Fibroblast of lung (primary cell): ENCODE measurements at regions not wholly inside any gene's neighbourhood (a gene's known extent, or its start where the extent isn't known, plus 50 kb on each side); places are given as distances from the start of the nearest gene placed in this dataset.

Experiments used
- DNase-seq, 2 donors: peaks; one replicate each; pipeline versions ENCODE4 v3.0.0 to v3.0.0-alpha.2; 2010; ENCODE audit warnings: low read depth in 2 of 2
- H2AFZ ChIP-seq: 2 replicates; pipeline ENCODE4 v1.5.1; 2012; ENCODE audit warnings: low read length, control low read depth, inconsistent platforms
- H3K27ac ChIP-seq: 2 replicates; pipeline ENCODE4 v1.5.1; 2011; ENCODE audit warnings: low read length, control low read depth; ENCODE audit not compliant: insufficient read depth
- H3K27me3 ChIP-seq: 2 replicates; pipeline ENCODE4 v1.5.1; 2011; ENCODE audit warnings: mild to moderate bottlenecking, low read length; ENCODE audit not compliant: control insufficient read depth, insufficient read depth
- H3K36me3 ChIP-seq: 2 replicates; pipeline ENCODE4 v1.5.1; 2011; ENCODE audit warnings: low read length; ENCODE audit not compliant: control insufficient read depth, insufficient read depth
- H3K4me1 ChIP-seq: 2 replicates; pipeline ENCODE4 v1.5.1; 2011; ENCODE audit warnings: low read length; ENCODE audit not compliant: control insufficient read depth, insufficient read depth; ENCODE audit errors: extremely low read depth
- H3K4me2 ChIP-seq: 2 replicates; pipeline ENCODE4 v1.5.1; 2011; ENCODE audit warnings: low read length, control low read depth; ENCODE audit not compliant: insufficient read depth; ENCODE audit errors: extremely low read depth
- H3K4me3 ChIP-seq, 4 experiments: fragments of 200-600 bp in 1 of 4; sonication (generic) in 1 of 4; replicated peaks in 1 of 4; 2 replicates each; pipeline ENCODE4 v1.5.1; 2011 to 2016; ENCODE audit warnings: low read length in 4 of 4, low read depth in 3 of 4, mild to moderate bottlenecking in 3 of 4, control low read depth in 2 of 4, inconsistent platforms in 1 of 4, mixed read lengths in 1 of 4; ENCODE audit not compliant: insufficient read depth in 1 of 4; ENCODE audit errors: control extremely low read depth in 1 of 4
- H3K79me2 ChIP-seq: 2 replicates; pipeline ENCODE4 v1.5.1; 2012; ENCODE audit warnings: mild to moderate bottlenecking, low read length, inconsistent platforms; ENCODE audit not compliant: control insufficient read depth, insufficient read depth
- H3K9ac ChIP-seq: 2 replicates; pipeline ENCODE4 v1.5.1; 2011; ENCODE audit warnings: mild to moderate bottlenecking, low read length, control low read depth; ENCODE audit not compliant: insufficient read depth
- H3K9me3 ChIP-seq: 2 replicates; pipeline ENCODE4 v1.5.1; 2012; ENCODE audit warnings: low read depth, low read length; ENCODE audit not compliant: control insufficient read depth, insufficient read depth
- H4K20me1 ChIP-seq: 2 replicates; pipeline ENCODE4 v1.5.1; 2011; ENCODE audit warnings: low read length; ENCODE audit not compliant: control insufficient read depth, insufficient read depth; ENCODE audit errors: extremely low read depth
- CTCF ChIP-seq, 2 donors: IDR thresholded peaks in 1 of 2; conservative IDR thresholded peaks in 1 of 2; 1 replicate in 1 of 2; 2 replicates in 1 of 2; pipeline ENCODE4 v1.5.1; 2011 to 2012; ENCODE audit warnings: low read length in 2 of 2, control low read depth in 1 of 2, inconsistent platforms in 1 of 2, low read depth in 1 of 2, mild to moderate bottlenecking in 1 of 2
- EZH2 ChIP-seq: IDR thresholded peaks from 2 replicates; pipeline ENCODE4 v1.5.1; 2012; ENCODE audit warnings: low read length, control low read depth, mild to moderate bottlenecking; ENCODE audit errors: missing control alignments

DNA sequence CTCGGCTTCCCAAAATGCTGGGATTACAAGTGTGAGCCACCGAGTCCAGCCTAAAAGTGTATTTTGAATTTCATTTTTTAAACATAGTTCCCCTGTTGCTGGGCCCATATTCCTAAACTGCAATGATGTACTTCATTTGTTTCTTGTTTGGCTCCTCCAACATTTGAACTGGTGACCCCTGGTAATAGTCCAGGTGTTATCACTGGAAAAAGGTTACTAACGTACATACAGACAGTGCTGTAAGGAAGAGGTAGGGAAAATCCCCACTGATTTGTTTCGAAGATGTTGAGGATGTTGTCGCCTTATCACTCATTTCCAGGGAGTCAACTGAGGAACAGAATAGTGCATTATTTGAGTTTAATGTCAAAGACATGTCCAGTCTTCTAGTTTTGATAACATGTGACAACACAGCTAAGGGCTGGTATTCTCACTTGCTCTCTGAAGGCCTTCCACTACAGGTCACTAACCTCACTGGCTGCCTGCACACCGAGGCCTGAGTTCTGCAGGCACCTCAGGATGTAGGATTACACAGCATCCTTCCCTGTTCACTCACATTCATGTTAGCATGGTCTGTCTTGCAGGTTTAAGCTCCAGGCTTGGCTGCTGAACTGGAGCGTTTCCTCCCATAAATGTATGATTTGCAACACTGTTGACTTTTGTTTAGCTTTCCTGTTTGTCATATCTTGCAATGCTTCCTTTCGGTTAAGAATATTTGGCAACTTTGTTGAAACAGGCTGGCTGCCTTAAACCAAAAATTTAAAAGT, 362.8 kb downstream of the INHBA start:
- TF ChIP-seq EZH2 = no peak
- TF ChIP-seq CTCF (conservative IDR thresholded peaks at IDR 0.05 in 1 of 2, IDR thresholded peaks at IDR 0.05 in 1 of 2; ENCODE audit: low read depth in 1 of 2, low read length in 2 of 2) = no peak
- Histone ChIP-seq H2AFZ (peak overlapping the region; percentile 11), H3K4me1 (no peaks in the 10 kb centered on the region), H3K9ac (no peak overlapping the region), H3K79me2 (no peaks in the 10 kb centered on the region), H3K9me3 (no peaks in the 10 kb centered on the region), H3K27ac (no peak overlapping the region), H3K27me3 (no peaks in the 10 kb centered on the region), H3K36me3 (no peaks in the 10 kb centered on the region), H3K4me2 (no peak overlapping the region), H4K20me1 (no peaks in the 10 kb centered on the region), H3K4me3 (no peak overlapping the region)
- DNase-seq = no peak

GRCh38 chr7:41336981-41337380, 365.9 kb downstream of the INHBA start:
- Histone ChIP-seq H3K27me3 (no peaks in the 10 kb centered on the region), H3K9ac (no peak overlapping the region), H3K4me3 (no peak overlapping the region), H3K4me2 (no peak overlapping the region), H4K20me1 (no peaks in the 10 kb centered on the region), H3K4me1 (no peaks in the 10 kb centered on the region), H3K79me2 (no peaks in the 10 kb centered on the region), H2AFZ (no peak overlapping the region), H3K36me3 (no peaks in the 10 kb centered on the region), H3K27ac (no peak overlapping the region), H3K9me3 (no peaks in the 10 kb centered on the region)
- TF ChIP-seq CTCF (conservative IDR thresholded peaks at IDR 0.05 in 1 of 2, IDR thresholded peaks at IDR 0.05 in 1 of 2; ENCODE audit: low read depth in 1 of 2, low read length in 2 of 2) (no peak), EZH2 (no peak)
- peak in 1 of 2 donors; percentile 23 for DNase-seq

DNA sequence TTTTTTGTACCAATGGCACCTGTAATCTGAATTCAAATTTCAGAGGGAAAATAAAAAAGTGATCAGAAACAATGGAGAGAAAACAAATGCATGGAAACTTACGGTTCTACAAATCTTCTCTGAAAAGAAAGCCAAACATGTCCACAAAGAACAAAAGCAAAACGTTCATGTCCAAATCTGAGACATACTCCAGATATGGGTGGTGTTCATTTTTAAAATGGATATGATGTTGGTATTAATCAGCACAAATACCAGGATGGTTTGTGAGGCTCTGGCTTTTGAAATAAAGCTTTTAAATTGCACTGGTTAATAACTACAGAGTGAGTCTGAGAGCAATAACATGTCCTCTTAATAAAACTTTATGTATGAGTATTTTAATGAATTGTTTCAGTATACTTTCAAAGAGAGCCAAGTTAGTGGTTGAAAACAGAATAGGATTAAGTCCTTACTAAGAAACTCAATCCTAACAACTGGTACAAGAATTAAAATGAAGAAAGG, 366.4 kb downstream of the INHBA start:
- Histone ChIP-seq H3K4me3 (no peak overlapping the region), H3K9ac (no peak overlapping the region), H3K36me3 (no peaks in the 10 kb centered on the region), H3K9me3 (no peaks in the 10 kb centered on the region), H2AFZ (no peak overlapping the region), H3K4me1 (no peaks in the 10 kb centered on the region), H4K20me1 (no peaks in the 10 kb centered on the region), H3K27ac (no peak overlapping the region), H3K79me2 (no peaks in the 10 kb centered on the region), H3K4me2 (no peak overlapping the region), H3K27me3 (no peaks in the 10 kb centered on the region)
- no peak for DNase-seq
- TF ChIP-seq EZH2 (no peak), CTCF (conservative IDR thresholded peaks at IDR 0.05 in 1 of 2, IDR thresholded peaks at IDR 0.05 in 1 of 2; ENCODE audit: low read depth in 1 of 2, low read length in 2 of 2) (no peak)
